Stomach (tissue), 4 donors: ENCODE measurements at regions not wholly inside any gene's neighbourhood (a gene's known extent, or its start where the extent isn't known, plus 50 kb on each side); places are given as distances from the start of the nearest gene placed in this dataset.

Experiments used
- EP300 ChIP-seq: sonication (generic); formaldehyde crosslinking; IDR thresholded peaks from one replicate; pipeline ENCODE4 v1.6.1; 2017; ENCODE audit warnings: antibody characterized with exemption
- POLR2A ChIP-seq, 4 donors: fragments of 450-650 bp; IDR thresholded peaks; one replicate each; pipeline ENCODE4 v1.6.1; 2016; ENCODE audit warnings: antibody characterized with exemption in 4 of 4, control low read depth in 2 of 4, mild to moderate bottlenecking in 1 of 4, moderate library complexity in 1 of 4
- POLR2AphosphoS5 ChIP-seq, 3 donors: sonication (generic); formaldehyde crosslinking; IDR thresholded peaks; one replicate each; pipeline ENCODE4 v1.6.1; 2016; ENCODE audit warnings: antibody characterized with exemption in 3 of 3
- TF ChIP-seq, protein P1 (sequence below), 7 experiments: fragments of 450-650 bp in 4 of 7; fragments of 200-600 bp in 3 of 7; sonication (generic) in 3 of 7; IDR thresholded peaks; one replicate each; pipeline ENCODE4 v1.5.1; 2016 to 2019; ENCODE audit warnings: antibody characterized with exemption in 7 of 7, control low read depth in 2 of 7, mild to moderate bottlenecking in 1 of 7

DNA sequence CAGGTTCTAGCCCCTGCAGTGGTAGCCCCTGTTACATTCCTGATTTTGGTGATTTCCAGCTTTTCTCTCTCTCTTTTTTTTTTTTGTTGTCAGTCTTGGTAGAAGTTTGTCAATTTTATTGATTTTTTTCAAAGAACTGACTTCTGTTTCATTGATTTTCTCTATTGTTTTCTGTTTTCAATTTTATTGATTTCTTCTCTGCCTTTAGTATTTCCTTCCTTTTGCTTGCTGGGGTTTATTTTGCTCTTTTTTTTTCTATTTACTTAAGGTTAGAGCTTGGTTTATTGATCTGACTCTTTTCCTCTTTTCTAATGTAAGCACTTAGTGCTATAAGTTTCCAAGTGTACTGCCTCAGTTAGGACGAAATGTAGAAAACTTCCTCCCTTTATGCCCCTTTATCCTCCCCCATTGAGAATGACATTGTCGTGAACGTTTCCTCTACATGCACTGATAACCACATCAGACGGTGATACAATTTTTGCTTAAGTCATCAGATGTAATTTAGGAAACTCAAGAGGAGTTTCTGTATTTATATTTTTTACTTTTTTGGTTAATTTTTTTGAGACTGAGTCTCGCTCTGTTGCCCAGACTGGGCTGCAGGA is 81.1 kb upstream of the HS6ST1 start:
- TF ChIP-seq, protein P1, sequence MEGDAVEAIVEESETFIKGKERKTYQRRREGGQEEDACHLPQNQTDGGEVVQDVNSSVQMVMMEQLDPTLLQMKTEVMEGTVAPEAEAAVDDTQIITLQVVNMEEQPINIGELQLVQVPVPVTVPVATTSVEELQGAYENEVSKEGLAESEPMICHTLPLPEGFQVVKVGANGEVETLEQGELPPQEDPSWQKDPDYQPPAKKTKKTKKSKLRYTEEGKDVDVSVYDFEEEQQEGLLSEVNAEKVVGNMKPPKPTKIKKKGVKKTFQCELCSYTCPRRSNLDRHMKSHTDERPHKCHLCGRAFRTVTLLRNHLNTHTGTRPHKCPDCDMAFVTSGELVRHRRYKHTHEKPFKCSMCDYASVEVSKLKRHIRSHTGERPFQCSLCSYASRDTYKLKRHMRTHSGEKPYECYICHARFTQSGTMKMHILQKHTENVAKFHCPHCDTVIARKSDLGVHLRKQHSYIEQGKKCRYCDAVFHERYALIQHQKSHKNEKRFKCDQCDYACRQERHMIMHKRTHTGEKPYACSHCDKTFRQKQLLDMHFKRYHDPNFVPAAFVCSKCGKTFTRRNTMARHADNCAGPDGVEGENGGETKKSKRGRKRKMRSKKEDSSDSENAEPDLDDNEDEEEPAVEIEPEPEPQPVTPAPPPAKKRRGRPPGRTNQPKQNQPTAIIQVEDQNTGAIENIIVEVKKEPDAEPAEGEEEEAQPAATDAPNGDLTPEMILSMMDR (IDR thresholded peaks at IDR 0.05), result no peak
- no peak for TF ChIP-seq EP300
- no peak for TF ChIP-seq POLR2A (IDR thresholded peaks at IDR 0.05)
- no peak for TF ChIP-seq POLR2AphosphoS5 (IDR thresholded peaks at IDR 0.05)
